Type B pancreatic cell (in vitro differentiated cells): ENCODE measurements at regions not wholly inside any gene's neighbourhood (a gene's known extent, or its start where the extent isn't known, plus 50 kb on each side); places are given as distances from the start of the nearest gene placed in this dataset.

Experiments used
- DNase-seq: peaks from one replicate; pipeline ENCODE4 v3.0.0; 2021; ENCODE audit warnings: mixed read lengths; ENCODE audit not compliant: unreplicated experiment; ENCODE audit errors: extremely low spot score
- H3K27ac Mint-ChIP-seq: 2 replicates; pipeline ENCODE4 v1.8.0; 2021; ENCODE audit warnings: mild to moderate bottlenecking, mixed read lengths
- H3K27me3 Mint-ChIP-seq: 2 replicates; pipeline ENCODE4 v1.8.0; 2021; ENCODE audit warnings: mixed read lengths
- H3K36me3 Mint-ChIP-seq: 2 replicates; pipeline ENCODE4 v1.8.0; 2021; ENCODE audit warnings: mixed read lengths
- H3K4me1 Mint-ChIP-seq: one replicate; pipeline ENCODE4 v1.8.0; 2021; ENCODE audit warnings: mixed read lengths; ENCODE audit not compliant: unreplicated experiment
- H3K4me3 Mint-ChIP-seq: 2 replicates; pipeline ENCODE4 v1.8.0; 2021; ENCODE audit warnings: mild to moderate bottlenecking, mixed read lengths
- H3K9me3 Mint-ChIP-seq: 2 replicates; pipeline ENCODE4 v1.8.0; 2021; ENCODE audit warnings: mixed read lengths
- CTCF ChIP-seq: fragments of 200-600 bp; sonication (generic); conservative IDR thresholded peaks from 2 replicates; pipeline ENCODE4 v1.5.0; 2021; ENCODE audit warnings: antibody characterized with exemption, mild to moderate bottlenecking

- no peaks in the 10 kb centered on the region for H3K4me1 Mint-ChIP-seq
Measured at GRCh38 chr21:24011087-24011486, 1596.2 kb downstream of the MRPL39 start.

GRCh38 chr21:24007592-24007991 lies 1599.7 kb downstream of the MRPL39 start:
- no peak overlapping the region for H3K4me3 Mint-ChIP-seq
- H3K9me3 Mint-ChIP-seq: peaks cover 7% of the 10 kb centered on the region
- TF ChIP-seq CTCF: no peak
- H3K36me3 Mint-ChIP-seq: no peaks in the 10 kb centered on the region
- H3K27ac Mint-ChIP-seq: no peak overlapping the region
- no peak for DNase-seq
- H3K4me1 Mint-ChIP-seq: no peaks in the 10 kb centered on the region
- H3K27me3 Mint-ChIP-seq: no peaks in the 10 kb centered on the region

More at GRCh38 chr21:24011087-24011486, 1596.2 kb downstream of the MRPL39 start:
- Mint-ChIP-seq H3K27me3 (no peaks in the 10 kb centered on the region), H3K9me3 (no peaks in the 10 kb centered on the region), H3K4me3 (no peak overlapping the region), H3K36me3 (no peaks in the 10 kb centered on the region), H3K27ac (no peak overlapping the region)
- no peak for DNase-seq
- no peak for TF ChIP-seq CTCF

- Mint-ChIP-seq H3K27ac (no peak overlapping the region), H3K4me1 (no peaks in the 10 kb centered on the region), H3K27me3 (no peaks in the 10 kb centered on the region), H3K9me3 (peaks cover 4% of the 10 kb centered on the region), H3K4me3 (no peak overlapping the region), H3K36me3 (no peaks in the 10 kb centered on the region)
- DNase-seq: no peak
- TF ChIP-seq CTCF: no peak
Measured at GRCh38 chr21:23986987-23987386, 1620.3 kb downstream of the MRPL39 start.

- Mint-ChIP-seq H3K4me3 (no peak overlapping the region), H3K4me1 (no peaks in the 10 kb centered on the region), H3K27ac (no peak overlapping the region), H3K9me3 (peaks cover 8% of the 10 kb centered on the region), H3K36me3 (no peaks in the 10 kb centered on the region), H3K27me3 (no peaks in the 10 kb centered on the region)
- DNase-seq: no peak
- no peak for TF ChIP-seq CTCF
Measured at GRCh38 chr21:23986214-23986613, 1621.1 kb downstream of the MRPL39 start.

- H3K9me3 Mint-ChIP-seq: peaks cover 12% of the 10 kb centered on the region
Measured at GRCh38 chr21:23982546-23982945, 1624.7 kb downstream of the MRPL39 start.

More at GRCh38 chr21:23982546-23982945, 1624.7 kb downstream of the MRPL39 start:
- Mint-ChIP-seq H3K36me3 (no peaks in the 10 kb centered on the region), H3K27ac (no peak overlapping the region), H3K4me3 (no peak overlapping the region), H3K4me1 (no peaks in the 10 kb centered on the region), H3K27me3 (no peaks in the 10 kb centered on the region)
- TF ChIP-seq CTCF: no peak
- DNase-seq: no peak
